ENCODE measurements at regions not wholly inside any gene's neighbourhood (a gene's known extent, or its start where the extent isn't known, plus 50 kb on each side); places are given as distances from the start of the nearest gene placed in this dataset.

DNA sequence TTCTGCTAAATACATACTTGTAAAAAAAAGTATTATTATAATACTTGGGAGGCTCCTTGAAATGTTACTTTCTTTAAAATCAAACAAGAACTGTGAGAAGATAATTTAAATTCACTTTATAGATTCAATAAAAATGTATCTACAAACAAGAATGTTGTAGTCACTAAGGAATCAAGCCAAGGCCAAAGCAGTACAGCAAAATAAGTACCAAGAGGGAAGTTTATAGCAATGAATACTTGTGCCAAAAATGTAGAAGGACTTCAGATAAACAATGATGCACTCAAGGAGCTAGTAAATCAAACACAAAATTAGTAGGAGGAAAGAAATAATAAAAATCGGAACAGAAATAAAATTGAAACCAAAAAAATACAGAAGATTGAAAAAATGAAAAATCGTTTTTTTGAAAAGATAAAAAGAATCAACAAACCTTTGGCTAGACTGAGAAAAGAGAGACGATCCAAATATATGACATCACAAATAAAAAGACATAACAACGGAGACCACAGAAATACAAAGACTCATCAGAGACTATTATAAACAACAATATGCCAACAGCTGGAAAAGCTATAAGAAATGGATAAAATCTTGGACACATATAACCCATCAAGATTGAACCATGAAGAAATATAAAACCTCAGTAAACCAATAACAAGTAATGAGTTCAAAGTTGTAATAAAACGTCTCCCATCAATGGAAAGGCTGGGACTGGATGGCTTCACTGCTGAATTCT, 286.0 kb upstream of the TMEM229A start:
- Histone ChIP-seq H3K4me1 (no peaks in the 10 kb centered on the region), H3K36me3 (no peaks in the 10 kb centered on the region), H3K9me3 (no peaks in the 10 kb centered on the region), H3K27ac (no peak overlapping the region), H3K4me3 (no peak overlapping the region), H3K27me3 (no peaks in the 10 kb centered on the region)
- DNase-seq, result no peak
- intact Hi-C loops (cut with DNase I), result no loop called here
- no peak for TF ChIP-seq EP300 (IDR thresholded peaks at IDR 0.05)
- no peak for TF ChIP-seq POLR2A (IDR thresholded peaks at IDR 0.05)
- TF ChIP-seq POLR2AphosphoS5 (IDR thresholded peaks at IDR 0.05), result no peak
- TF ChIP-seq, protein P1, sequence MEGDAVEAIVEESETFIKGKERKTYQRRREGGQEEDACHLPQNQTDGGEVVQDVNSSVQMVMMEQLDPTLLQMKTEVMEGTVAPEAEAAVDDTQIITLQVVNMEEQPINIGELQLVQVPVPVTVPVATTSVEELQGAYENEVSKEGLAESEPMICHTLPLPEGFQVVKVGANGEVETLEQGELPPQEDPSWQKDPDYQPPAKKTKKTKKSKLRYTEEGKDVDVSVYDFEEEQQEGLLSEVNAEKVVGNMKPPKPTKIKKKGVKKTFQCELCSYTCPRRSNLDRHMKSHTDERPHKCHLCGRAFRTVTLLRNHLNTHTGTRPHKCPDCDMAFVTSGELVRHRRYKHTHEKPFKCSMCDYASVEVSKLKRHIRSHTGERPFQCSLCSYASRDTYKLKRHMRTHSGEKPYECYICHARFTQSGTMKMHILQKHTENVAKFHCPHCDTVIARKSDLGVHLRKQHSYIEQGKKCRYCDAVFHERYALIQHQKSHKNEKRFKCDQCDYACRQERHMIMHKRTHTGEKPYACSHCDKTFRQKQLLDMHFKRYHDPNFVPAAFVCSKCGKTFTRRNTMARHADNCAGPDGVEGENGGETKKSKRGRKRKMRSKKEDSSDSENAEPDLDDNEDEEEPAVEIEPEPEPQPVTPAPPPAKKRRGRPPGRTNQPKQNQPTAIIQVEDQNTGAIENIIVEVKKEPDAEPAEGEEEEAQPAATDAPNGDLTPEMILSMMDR (IDR thresholded peaks at IDR 0.05), result no peak
- WGBS, 2 donors, result 57 to 70% methylated on average over 5 of the region's 5 CpGs

DNA sequence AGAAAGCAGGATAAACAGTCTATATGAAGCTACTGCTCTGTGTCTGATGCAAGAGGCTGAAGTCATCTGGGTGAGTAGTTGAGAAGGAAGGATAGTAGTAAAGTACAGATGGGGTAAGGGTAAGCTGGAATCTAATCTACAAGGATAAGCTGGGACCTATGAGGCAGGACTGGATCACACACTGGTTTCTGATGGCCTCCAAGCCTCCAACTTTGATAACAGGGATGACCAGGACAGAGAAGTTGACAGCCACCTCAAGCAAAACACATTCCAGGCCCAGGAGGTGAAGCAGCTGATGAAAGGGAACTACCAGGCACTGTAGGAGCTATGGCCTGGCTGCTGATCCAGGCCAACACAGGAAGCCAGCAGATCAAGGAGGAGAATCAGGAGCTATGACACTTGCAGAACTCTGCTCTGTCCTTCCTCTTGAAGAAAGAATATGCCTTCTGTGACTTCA, 278.1 kb upstream of the TMEM229A start:
- TF ChIP-seq POLR2AphosphoS5 (IDR thresholded peaks at IDR 0.05), result no peak
- no peak for TF ChIP-seq POLR2A (IDR thresholded peaks at IDR 0.05)
- TF ChIP-seq, protein P1 (IDR thresholded peaks at IDR 0.05), result no peak
- TF ChIP-seq EP300 (IDR thresholded peaks at IDR 0.05), result no peak
- Histone ChIP-seq H3K36me3 (no peaks in the 10 kb centered on the region), H3K27ac (no peak overlapping the region), H3K4me3 (no peak overlapping the region), H3K27me3 (no peaks in the 10 kb centered on the region), H3K9me3 (no peaks in the 10 kb centered on the region), H3K4me1 (no peaks in the 10 kb centered on the region)
- no peak for DNase-seq
- intact Hi-C loops (cut with DNase I), result no loop called here

DNA sequence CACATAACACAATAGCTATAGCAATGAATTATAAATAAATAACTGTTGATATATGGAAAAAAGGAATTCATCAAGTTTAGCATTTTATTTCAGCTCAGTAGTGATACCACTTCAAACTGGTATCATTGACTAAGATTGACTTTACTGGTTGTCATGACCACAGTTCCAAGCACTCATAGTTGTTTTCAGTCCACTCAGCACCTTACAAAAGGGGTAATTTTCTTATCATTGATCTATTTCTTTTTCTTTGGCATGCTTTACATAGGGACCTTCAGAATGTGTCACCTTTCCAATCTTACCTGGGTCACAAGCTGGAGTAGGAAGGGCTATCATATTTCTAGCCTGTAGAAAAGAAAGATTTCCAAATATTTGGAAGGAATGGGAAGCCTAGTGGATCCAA, 275.5 kb upstream of the TMEM229A start:
- intact Hi-C loops (cut with DNase I), result no loop called here
- no peaks in the 10 kb centered on the region for H3K27me3 ChIP-seq
- H3K27ac ChIP-seq, result no peak overlapping the region
- no peak for DNase-seq
- no peak overlapping the region for H3K4me3 ChIP-seq
- H3K36me3 ChIP-seq, result no peaks in the 10 kb centered on the region
- H3K9me3 ChIP-seq, result no peaks in the 10 kb centered on the region
- no peak for TF ChIP-seq EP300 (IDR thresholded peaks at IDR 0.05)
- no peak for TF ChIP-seq POLR2AphosphoS5 (IDR thresholded peaks at IDR 0.05)
- no peak for TF ChIP-seq POLR2A (IDR thresholded peaks at IDR 0.05)
- TF ChIP-seq, protein P1 (IDR thresholded peaks at IDR 0.05), result no peak
- H3K4me1 ChIP-seq, result no peaks in the 10 kb centered on the region

DNA sequence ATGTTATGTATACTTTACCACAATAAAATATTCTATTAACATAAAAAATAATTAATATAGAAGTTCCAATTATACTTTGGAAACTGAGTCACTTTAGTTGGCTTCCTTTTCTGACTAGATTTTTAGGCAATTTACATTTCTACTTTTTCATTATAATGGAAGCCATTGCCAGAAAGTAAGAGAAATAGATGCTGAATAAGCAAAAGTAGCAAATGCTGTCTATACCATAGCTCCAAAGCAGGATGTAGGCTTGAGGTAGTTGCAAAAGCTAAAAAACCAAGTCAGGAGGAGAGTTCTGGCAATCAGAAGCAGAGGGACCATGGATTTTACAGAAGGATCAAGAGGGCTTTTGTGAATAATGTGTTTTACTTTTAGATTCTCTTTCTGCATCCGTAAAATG, 262.4 kb upstream of the TMEM229A start:
- TF ChIP-seq EP300 (IDR thresholded peaks at IDR 0.05) (no peak), POLR2AphosphoS5 (IDR thresholded peaks at IDR 0.05) (no peak), POLR2A (IDR thresholded peaks at IDR 0.05) (no peak)
- TF ChIP-seq, protein P1 (IDR thresholded peaks at IDR 0.05), result no peak
- intact Hi-C loops (cut with DNase I), result no loop called here
- Histone ChIP-seq H3K4me3 (no peak overlapping the region), H3K9me3 (peaks cover 0 to 5% (median 2%) of the 10 kb centered on the region in 4 donors), H3K36me3 (no peaks in the 10 kb centered on the region), H3K27ac (no peak overlapping the region), H3K27me3 (no peaks in the 10 kb centered on the region), H3K4me1 (no peaks in the 10 kb centered on the region)
- no peak for DNase-seq
- WGBS, 2 donors, result 92 to 93% methylated on average over 1 of the region's 1 CpG

DNA sequence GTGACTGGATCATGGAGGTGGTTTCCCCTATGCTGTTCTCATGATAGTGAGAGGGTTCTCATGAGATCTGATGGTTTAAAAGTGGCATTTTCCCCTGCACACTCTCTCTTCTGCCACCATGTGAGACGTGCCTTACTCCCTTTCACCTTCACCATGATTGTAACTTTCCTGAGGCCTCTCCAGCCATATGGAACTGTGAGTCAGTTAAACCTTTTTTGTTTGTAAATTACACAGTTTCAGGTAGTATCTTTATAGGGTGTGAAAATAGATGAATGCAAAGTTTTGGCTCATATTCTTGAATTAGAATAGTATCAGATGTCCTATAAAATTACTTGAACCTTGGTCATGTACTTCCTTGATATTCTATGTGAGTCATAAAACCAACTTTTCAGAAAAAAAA, 252.1 kb upstream of the TMEM229A start:
- H3K27me3 ChIP-seq, result no peaks in the 10 kb centered on the region
- H3K36me3 ChIP-seq, result no peaks in the 10 kb centered on the region
- intact Hi-C loops (cut with DNase I), result no loop called here
- no peaks in the 10 kb centered on the region for H3K4me1 ChIP-seq
- DNase-seq, result no peak
- H3K4me3 ChIP-seq, result no peak overlapping the region
- 45 to 50% methylated on average over 1 of the region's 1 CpG for WGBS, 2 donors
- H3K9me3 ChIP-seq, result no peaks in the 10 kb centered on the region
- TF ChIP-seq, protein P1 (IDR thresholded peaks at IDR 0.05), result no peak
- TF ChIP-seq POLR2A (IDR thresholded peaks at IDR 0.05) (no peak), EP300 (IDR thresholded peaks at IDR 0.05) (no peak), POLR2AphosphoS5 (IDR thresholded peaks at IDR 0.05) (no peak)
- no peak overlapping the region for H3K27ac ChIP-seq

All from sigmoid colon (tissue), 6 donors.